GM21423 (cell line): ENCODE measurements at regions not wholly inside any gene's neighbourhood (a gene's known extent, or its start where the extent isn't known, plus 50 kb on each side); places are given as distances from the start of the nearest gene placed in this dataset.
"Not testable (repeated sequence)": the region's sequence is repeated elsewhere in the genome, so short reads cannot be mapped to it uniquely, and the experiment has no call there.

ENCODE experiments used
- ATAC-seq: cut with Tn5 transposase; IDR thresholded peaks from one replicate; pipeline ENCODE4 v1.9.1; 2021; ENCODE audit warnings: mild to moderate bottlenecking, moderate library complexity; ENCODE audit not compliant: unreplicated experiment

DNA sequence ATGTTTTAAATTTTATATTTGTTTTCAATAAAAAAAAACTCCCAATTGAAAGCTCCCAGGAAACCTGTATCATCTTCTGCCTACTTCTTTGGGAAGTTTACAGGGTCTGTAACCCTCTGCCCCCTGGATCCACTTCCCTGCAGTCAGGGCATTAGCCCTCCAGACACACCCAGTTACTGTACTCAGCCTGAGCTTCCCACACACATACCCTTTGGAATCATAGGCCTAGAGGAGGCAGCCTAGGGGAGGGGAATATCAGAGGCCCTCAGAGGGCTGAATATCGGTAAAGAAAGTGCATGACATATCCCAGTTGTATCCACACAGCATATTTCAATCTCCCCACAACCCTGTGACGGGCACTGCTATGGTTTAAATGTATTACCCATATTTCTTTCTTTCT is 56.2 kb upstream of the TFPI start:
- not testable (repeated sequence) for ATAC-seq

- no peak for ATAC-seq
Measured at GRCh38 chr2:187612857-187613256, 58.6 kb upstream of the TFPI start.

- no peak for ATAC-seq
Measured at GRCh38 chr2:187614756-187615155, 60.5 kb upstream of the TFPI start.

DNA sequence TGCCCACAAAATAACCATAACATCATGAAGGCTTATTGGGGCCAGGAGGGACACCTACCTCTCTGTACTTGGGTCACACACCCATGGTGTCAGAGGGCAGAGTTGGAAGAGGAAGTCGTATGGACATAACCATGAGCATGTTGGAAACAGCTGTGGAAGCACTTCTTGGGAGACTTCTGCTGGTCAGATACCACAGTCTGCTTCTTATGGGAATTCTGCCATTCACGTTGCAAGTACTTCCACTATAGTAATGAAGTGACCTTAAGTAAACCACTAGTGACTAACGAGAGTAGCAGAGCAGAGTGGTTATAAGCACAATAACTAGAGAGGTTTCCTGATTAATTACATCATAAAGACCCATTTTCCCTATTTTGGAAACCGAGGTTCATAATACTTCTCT is 61.1 kb upstream of the TFPI start:
- no peak for ATAC-seq

- ATAC-seq: no peak
Measured at GRCh38 chr2:187615902-187616301, 61.7 kb upstream of the TFPI start.

- ATAC-seq: no peak
Measured at GRCh38 chr2:187617120-187617519, 62.9 kb upstream of the TFPI start.

DNA sequence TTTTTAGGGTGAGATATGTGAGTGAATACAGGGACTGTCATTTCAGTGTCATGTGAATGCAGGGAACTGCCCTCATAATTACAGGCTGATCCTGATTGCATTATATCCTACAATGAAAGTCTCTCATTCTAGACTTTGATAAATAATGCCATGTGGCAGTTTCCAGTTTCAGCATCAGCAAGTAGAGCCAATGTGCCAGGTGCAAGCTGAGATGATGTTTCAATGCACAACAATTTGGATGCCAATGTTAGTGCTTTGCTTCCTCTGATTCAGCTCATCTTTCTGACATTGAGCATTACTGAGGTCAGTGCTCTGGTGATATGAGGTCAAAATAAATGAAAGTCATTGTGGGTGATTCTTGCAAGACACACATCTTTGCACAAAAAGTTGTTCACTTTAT is 63.7 kb upstream of the TFPI start:
- no peak for ATAC-seq

GRCh38 chr2:187618813-187619212 is 64.6 kb upstream of the TFPI start:
- ATAC-seq: no peak

DNA sequence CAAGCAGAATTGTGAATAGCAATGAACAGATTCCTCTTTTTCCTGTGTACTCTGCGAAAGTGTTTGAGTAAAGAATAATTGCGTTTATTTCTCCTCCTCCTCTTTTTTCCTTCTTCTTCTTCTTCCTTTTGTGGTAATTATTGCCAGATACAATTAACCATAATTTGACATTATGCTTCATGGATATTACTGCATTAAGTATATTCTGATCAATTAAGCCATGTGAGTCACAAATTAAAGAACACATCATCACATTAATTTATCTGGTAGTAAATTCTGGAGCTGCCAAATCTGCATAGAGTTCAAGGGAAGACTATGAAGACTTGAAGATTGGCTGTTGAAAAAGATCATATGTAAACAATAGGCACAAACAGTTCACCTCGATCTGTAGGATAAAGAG is 72.9 kb upstream of the TFPI start:
- no peak for ATAC-seq

DNA sequence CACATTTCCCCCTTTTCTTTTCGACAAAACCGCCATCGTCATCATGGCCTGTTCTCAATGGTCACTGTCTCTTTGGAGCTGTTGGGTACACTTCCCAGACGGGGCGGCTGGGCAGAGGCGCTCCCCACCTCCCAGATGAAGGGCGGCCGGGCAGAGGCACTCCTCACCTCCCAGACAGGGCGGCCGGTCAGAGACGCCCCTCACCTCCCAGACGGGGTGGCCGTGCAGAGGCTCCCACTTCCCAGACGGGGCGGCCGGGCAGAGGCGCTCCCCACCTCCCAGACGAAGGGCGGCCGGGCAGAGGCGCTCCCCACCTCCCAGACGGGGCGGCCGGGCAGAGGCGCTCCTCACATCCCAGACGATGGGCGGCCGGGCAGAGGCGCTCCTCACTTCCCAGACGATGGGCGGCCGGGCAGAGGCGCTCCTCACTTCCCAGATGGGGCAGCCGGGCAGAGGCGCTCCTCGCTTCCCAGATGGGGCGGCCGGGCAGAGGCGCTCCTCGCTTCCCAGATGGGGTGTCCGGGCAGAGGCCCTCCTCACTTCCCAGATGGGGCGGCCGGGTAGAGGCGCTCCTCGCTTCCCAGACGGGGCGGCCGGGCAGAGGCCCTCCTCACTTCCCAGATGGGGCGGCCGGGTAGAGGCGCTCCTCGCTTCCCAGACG is 82.6 kb upstream of the TFPI start:
- not testable (repeated sequence) for ATAC-seq

GRCh38 chr2:187637392-187637740 is 83.1 kb upstream of the TFPI start:
- not testable (repeated sequence) for ATAC-seq

DNA sequence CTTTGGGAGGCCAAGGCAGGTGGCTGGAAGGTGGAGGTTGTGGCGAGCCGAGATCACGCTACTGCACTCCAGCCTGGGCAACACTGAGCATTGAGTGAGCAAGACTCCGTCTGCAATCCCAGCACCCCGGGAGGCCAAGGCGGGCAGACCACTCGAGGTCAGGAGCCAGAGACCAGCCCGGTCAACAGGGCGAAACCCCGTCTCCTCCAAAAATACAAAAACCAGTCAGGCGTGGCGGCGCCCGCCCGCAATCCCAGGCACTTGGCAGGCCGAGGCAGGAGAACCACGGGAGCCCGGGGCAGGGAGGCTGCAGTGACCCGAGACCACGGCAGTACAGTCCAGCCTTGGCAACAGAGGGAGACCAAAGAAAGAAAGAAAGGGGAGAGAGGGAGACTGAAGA is 83.5 kb upstream of the TFPI start:
- ATAC-seq: not testable (repeated sequence)

DNA sequence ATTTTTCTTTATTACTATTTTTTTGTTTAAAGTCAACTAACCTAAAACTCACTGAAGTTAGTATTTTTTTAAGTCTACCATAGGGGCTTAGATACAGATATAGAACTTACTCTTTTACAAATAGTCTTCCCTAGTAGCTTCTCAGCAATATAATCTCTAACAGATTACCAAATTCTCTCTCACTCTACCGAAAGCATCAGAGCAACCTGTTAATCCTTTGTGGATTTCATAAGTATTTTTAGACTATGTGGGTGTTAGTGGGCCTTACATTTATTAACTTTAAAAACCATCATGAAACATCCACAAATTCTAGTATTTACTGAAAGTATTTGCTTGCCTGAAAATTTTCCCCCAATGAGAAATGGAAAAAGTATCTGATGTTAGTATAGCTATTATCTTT is 84.6 kb upstream of the TFPI start:
- ATAC-seq: no peak

GRCh38 chr2:187640926-187641510 is 86.8 kb upstream of the TFPI start:
- no peak for ATAC-seq

DNA sequence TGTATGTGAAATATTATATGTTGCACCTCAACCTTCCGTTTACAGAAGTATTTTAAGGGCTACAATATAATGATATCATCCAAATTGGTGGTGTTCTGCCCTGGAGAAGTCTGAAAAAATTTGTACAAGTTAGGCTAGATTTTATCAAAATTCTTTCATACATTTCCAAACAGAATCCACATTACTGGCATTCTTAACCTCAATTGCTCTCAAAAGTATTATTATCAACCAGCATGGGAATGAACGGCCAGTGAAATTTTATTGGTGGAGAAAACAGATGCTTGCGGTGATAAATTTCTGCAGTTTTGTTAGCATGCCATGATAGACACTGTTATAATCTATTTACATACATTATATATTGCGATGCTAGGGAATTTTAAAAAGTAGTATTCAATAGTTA is 88.3 kb upstream of the TFPI start:
- no peak for ATAC-seq

GRCh38 chr2:187644486-187644885 is 90.3 kb upstream of the TFPI start:
- ATAC-seq: no peak

GRCh38 chr2:187644981-187645380 is 90.7 kb upstream of the TFPI start:
- no peak for ATAC-seq

GRCh38 chr2:187646556-187646955 is 92.3 kb upstream of the TFPI start:
- ATAC-seq: no peak

GRCh38 chr2:187654535-187654934 is 100.3 kb upstream of the TFPI start:
- ATAC-seq: no peak

DNA sequence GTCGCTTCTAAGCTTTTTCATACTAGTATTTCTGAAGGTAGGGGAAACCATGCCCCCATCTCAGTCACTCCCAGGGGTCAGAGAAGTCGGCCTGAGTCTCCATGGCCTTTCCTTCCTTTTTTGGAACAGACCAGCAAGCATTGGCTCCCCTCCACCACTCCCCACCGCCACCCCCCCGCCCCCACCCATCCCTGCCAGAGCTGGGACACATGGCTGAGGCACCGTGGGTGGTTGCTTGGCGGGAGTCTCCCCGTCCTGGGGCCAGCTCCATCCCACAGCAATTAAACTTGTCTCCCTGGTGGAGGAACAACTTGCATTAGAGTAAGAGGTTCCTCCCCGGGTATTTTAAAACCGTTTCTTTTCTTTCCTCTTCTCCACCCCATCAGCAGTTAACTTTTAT is 100.8 kb upstream of the TFPI start:
- ATAC-seq: no peak

- no peak for ATAC-seq
Measured at GRCh38 chr2:187656123-187656522, 101.9 kb upstream of the TFPI start.

GRCh38 chr2:187658952-187659525 is 104.8 kb upstream of the TFPI start:
- no peak for ATAC-seq

DNA sequence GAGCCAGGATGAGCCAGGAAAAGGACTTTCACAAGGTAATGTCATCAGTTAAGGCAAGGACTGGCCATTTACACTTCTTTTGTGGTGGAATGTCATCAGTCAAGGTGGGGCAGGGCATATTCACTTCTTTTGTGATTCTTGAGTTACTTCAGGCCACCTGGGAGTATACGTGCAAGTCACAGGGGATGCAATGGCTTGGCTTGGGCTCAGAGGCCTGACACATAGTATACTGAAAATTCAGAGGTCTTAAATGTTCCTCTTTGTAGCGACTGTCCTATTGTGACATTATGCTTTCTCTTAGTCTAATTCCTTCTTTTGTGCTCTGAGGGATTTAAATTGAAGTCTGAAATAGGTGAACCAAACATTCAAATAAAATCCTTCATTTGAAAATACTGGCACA is 121.8 kb upstream of the TFPI start:
- not testable (repeated sequence) for ATAC-seq
